HG03469 (cell line): ENCODE measurements at regions not wholly inside any gene's neighbourhood (a gene's known extent, or its start where the extent isn't known, plus 50 kb on each side); places are given as distances from the start of the nearest gene placed in this dataset.

Experiments
- ATAC-seq: cut with Tn5 transposase; IDR thresholded peaks from one replicate; pipeline ENCODE4 v1.9.1; 2021; ENCODE audit warnings: mild to moderate bottlenecking, moderate library complexity, moderate number of reproducible peaks; ENCODE audit not compliant: unreplicated experiment

- ATAC-seq, result no peak
Observed at GRCh38 chr22:49609207-49609876, 218.3 kb downstream of the BRD1 start.

GRCh38 chr22:49608660-49609059, 219.0 kb downstream of the BRD1 start:
- no peak for ATAC-seq

GRCh38 chr22:49608228-49608627, 219.4 kb downstream of the BRD1 start:
- no peak for ATAC-seq

GRCh38 chr22:49607821-49608220, 219.9 kb downstream of the BRD1 start:
- ATAC-seq, result no peak

- ATAC-seq, result no peak
Observed at GRCh38 chr22:49606562-49607290, 220.9 kb downstream of the BRD1 start.

GRCh38 chr22:49604732-49605302, 222.9 kb downstream of the BRD1 start:
- ATAC-seq, result no peak

- no peak for ATAC-seq
Observed at GRCh38 chr22:49603016-49603415, 224.7 kb downstream of the BRD1 start.

- no peak for ATAC-seq
Observed at GRCh38 chr22:49602481-49602880, 225.2 kb downstream of the BRD1 start.

- no peak for ATAC-seq
Observed at GRCh38 chr22:49601614-49602321, 225.9 kb downstream of the BRD1 start.

- ATAC-seq, result no peak
Observed at GRCh38 chr22:49600891-49601431, 226.7 kb downstream of the BRD1 start.

- ATAC-seq, result no peak
Observed at GRCh38 chr22:49600468-49600867, 227.2 kb downstream of the BRD1 start.

GRCh38 chr22:49599691-49600455, 227.8 kb downstream of the BRD1 start:
- no peak for ATAC-seq

- no peak for ATAC-seq
Observed at GRCh38 chr22:49599039-49599438, 228.6 kb downstream of the BRD1 start.

GRCh38 chr22:49598338-49598737, 229.3 kb downstream of the BRD1 start:
- no peak for ATAC-seq

GRCh38 chr22:49597428-49598039, 230.1 kb downstream of the BRD1 start:
- ATAC-seq, result no peak

GRCh38 chr22:49595465-49596078, 232.1 kb downstream of the BRD1 start:
- no peak for ATAC-seq

- no peak for ATAC-seq
Observed at GRCh38 chr22:49594078-49594477, 233.6 kb downstream of the BRD1 start.

- ATAC-seq, result no peak
Observed at GRCh38 chr22:49593509-49593908, 234.2 kb downstream of the BRD1 start.

- no peak for ATAC-seq
Observed at GRCh38 chr22:49592780-49593501, 234.7 kb downstream of the BRD1 start.
